ENCODE measurements at regions not wholly inside any gene's neighbourhood (a gene's known extent, or its start where the extent isn't known, plus 50 kb on each side); places are given as distances from the start of the nearest gene placed in this dataset.
A peak's percentile ranks its signal among the peaks of the same experiment; 100 is the strongest.

DNA sequence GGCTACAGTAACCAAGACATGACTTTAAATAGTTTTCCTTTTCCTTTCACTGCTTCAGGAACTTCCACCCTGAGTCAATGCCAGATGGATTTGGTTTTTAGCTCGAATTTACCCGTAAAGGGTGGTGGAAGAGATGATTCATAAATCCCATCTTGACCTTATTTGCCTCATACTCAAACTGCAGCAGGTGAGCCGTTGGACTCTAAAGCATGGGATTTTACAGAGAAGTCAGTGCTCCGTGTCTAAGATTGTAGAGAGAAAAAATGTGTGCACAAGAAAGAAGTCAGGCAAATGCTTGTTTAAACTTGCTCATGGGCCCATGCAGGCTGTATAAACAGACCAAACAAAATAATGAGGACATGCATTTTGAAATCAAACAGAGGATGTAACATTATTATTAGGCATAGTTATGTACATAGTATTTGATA is 369.7 kb upstream of the TRIB2 start:
- peak; percentile 70 for DNase-seq (ENCODE audit: low read depth)

DNA sequence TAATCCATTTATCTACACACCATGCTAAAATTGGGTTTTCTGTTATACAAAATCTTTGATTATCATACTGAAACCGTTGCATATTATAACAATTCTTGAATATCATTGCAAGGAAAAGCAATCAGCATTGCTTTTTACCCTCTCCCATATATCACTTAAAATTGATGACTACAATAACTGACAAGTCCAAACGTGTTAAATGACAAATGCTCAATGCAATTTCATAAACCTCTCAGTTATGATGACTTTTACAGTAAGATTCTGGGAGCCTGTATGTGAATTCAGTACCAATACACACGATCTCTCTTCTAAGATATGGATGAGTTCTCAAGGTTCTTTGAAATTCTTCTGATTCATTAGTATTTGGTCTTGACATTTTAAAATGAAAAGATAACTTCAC is 368.5 kb upstream of the TRIB2 start:
- DNase-seq (ENCODE audit: low read depth): no peak

DNA sequence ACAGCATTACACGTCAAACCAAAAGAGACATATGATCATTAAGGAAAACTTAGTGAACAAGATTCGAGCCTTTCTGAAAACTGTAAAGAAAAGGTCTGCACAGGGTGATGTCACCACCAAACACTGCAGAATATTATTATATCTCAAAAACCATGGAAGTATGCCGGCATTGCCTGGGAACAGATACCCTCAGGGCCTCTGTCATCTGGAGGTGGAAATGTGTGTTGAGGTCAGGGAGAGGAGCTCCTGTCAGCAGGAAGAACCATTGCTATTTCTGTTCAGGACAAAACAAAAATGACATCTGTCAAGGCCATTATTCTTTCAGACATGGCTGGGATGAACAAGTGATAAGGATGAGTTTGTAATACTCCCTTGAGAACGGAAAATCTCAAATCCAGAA is 365.9 kb upstream of the TRIB2 start:
- DNase-seq (ENCODE audit: low read depth): peak; percentile 52

DNA sequence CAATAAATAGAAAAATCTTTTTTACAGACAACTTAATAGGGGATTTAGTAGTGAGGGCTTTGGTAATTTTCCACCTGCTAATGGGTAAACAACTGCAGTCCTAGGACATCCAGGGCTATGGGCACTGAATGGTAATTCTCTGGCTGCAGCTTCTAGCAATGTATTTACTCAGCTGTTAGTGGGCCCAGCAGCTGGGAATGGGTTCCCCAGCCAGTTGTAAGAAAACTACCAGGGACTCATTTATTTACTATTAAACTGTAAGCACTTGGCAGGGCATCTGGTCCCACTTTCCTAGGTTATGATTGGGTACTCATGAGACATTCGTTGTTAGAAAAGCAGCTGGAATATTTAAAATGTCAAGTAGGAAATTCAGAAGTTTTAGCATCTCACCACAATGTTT is 363.8 kb upstream of the TRIB2 start:
- DNase-seq (ENCODE audit: low read depth): no peak

DNA sequence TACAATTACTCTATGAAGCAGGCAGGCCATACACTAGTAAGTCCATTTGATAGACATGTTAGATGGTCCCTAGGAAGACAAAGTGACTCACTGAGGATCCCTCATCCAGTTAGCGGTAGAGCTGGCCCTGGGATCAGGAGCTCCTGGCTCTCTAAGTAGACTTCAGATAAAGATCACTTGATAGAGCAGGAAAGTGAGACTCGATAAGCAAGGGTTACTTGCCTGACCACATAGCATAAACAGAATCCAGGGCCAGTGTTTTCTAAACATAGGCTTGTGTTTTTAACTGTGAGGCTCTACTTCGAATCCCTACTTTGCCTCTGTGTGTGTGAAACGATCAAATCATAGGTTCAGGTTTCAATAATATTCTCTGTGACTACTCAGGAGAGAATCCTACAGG is 355.2 kb upstream of the TRIB2 start:
- DNase-seq (ENCODE audit: low read depth): peak; percentile 64

DNA sequence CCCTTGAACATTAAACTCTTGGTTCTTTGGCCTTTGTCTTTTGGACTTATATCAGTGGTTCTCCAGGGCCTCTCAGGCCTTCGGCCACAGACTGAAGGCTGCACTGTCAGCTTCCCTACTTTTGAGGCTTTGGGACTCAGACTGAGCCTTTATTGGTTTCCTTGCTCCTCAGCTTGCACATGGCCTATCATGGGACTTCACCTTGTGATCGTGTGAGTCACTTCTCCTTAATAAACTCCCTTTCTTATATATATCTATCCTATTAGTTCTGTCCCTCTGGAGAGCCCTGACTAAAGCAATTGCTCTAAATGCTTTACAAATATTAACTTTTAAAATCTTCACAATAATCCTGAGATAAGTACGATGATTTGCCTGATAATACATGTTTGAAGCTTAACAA is 353.6 kb upstream of the TRIB2 start:
- DNase-seq (ENCODE audit: low read depth): no peak

DNA sequence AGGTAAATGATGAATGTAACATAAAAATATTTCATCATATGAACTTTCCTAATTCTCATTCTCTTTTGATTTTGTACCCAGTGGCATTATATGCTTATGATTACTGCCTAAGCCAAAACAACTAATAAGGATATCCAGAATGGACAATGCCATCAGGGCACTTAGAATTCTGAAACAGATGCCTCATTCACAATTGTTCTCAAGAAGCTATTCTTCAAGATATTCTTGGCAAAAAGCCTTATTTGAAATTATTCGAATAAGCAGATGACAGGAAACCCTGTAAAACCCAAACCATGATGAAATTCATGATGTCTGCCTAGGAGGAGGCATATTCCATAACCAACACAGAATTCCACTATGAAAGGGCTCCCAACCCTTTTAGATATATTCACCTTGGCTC is 353.2 kb upstream of the TRIB2 start:
- no peak for DNase-seq (ENCODE audit: low read depth)

DNA sequence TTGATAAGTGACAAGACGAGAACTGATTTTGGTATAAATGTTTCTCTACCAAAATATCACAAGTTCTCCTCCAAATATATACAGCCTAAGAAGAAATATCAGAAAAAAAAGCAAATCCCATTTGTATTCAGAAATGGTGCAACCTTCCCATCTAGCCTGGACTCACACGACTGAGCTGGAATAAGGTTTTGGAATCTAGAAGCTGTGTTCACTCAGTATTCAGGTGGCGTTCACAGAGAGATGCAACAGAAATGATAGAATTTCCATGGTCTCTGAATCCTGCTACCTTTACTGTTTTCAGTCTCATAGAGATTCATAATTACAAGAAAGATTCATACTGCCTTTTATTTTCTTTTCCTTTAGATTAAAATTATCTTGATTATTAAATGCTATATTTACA is 347.2 kb upstream of the TRIB2 start:
- DNase-seq (ENCODE audit: low read depth): no peak

DNA sequence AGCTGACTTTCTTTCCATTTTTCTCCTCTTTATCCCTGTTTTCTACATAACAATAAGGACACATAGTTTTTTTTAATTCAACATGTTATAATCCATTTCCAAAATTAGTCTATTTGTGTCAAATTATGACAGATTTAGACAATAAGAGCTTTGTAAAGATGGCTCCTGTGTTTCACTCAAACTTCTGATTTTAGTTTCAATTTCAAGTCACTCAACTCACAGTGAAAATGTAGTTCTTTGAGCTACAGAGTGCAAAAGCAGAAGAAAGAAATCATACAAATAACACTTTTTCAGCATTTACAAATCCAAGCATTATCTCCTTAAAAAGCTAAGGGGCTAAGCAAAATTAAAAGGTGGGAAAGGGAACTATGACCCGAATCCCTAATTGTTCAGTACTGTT is 340.7 kb upstream of the TRIB2 start:
- no peak for DNase-seq (ENCODE audit: low read depth)

DNA sequence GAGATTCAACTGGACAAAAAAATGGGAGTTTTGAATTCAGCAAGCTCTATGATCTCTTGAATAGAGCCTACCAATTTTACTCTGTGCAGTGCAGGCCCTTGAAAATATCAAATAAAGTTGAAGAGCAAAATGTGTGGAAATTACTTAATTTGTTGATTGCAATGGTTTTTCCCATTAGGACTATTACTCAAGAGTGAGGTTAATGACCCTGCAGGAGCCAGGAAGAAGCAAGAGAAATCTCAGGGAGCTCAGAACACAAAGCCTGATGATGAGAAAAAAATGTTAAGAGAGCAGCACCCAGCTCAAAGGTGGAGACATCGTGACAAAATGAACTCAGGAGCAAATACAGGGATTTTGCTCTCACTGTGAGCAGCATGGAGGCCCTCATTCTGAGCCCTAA is 337.6 kb upstream of the TRIB2 start:
- DNase-seq (ENCODE audit: low read depth): no peak

DNA sequence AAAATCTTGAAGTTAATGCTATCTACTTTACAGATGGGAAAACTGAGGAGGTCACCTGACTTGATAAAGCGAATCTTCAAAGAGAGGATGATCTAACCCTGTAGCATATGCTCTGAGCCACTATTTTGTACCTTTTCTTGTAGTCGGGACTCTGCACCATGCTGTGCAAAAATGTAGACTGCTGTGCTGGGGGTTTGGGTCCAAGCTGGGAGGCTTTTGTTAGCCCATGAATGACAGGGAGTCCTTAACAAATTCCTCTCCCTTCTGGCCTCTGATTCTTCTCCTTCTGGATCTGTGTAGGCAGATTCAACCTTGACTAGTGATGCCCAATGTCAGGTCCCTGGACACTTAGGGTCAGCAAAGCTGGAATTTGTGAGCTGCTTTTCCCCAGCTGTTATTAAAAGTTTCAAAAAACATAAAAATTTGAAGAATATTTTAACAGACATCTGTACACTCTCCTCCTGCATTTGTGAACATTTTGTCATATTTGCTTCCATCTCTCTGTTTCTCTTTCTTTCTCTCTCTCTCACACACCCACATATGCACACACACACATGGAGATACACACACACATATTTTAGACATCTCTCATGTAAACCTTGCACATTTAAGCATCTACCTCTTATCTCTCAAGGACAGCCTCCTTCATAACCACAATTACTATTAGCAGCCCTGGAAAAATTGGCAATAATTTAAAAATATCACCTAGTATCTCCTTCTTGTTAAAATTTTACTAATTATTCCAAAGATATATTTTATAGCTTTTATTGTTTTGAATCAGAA is 335.0 kb upstream of the TRIB2 start:
- DNase-seq (ENCODE audit: low read depth): no peak

DNA sequence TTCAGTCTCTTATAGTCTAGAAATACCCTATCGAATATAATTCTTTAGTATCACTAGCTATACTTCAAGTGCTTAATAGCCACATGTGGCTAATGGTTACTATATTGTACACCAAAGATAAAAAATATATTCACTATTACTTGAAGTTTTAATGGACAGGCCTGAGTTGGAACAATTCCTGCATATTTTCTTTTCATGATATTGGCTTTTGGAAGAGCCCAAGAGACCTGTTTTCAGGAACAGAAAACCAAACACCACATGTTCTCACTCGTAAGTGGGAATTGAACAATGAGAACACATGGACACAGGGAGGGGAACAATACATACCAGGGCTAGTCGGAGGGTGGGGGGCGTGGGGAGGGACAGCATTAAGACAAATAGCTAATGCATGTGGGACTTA is 334.4 kb upstream of the TRIB2 start:
- DNase-seq (ENCODE audit: low read depth): no peak

DNA sequence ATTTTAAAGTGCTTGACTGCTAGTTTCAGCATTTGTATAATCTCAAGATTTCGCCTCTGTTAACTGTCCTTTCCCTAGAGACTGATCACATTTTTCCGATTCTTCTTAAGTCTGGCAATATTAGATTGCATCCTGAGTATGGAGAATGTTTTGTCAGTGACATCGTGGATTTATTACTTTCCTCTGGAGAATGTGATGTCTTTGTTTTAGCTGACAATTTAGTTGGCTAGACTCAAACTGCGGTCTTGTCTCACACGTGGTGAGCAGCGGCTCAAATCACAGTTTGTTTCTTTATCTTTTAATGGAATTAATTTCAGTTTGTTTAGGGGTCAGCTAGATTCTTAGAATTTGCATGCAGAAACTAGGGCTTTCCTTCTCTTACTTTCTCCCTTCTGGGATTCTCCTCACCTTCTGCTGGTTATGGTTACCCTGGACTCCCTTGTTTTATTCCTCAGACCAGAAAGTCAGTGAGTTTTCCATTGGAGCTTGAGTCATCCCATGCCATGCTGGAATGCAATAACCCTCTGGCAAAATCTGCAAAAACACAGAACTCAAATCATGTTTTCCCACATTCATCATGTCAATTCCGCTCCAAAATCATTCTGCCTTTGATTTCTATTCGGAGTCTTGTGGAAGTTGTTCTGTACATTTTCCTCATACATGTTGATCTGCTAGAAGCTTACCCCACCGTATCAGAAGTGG is 327.2 kb upstream of the TRIB2 start:
- DNase-seq (ENCODE audit: low read depth): peak; percentile 65

DNA sequence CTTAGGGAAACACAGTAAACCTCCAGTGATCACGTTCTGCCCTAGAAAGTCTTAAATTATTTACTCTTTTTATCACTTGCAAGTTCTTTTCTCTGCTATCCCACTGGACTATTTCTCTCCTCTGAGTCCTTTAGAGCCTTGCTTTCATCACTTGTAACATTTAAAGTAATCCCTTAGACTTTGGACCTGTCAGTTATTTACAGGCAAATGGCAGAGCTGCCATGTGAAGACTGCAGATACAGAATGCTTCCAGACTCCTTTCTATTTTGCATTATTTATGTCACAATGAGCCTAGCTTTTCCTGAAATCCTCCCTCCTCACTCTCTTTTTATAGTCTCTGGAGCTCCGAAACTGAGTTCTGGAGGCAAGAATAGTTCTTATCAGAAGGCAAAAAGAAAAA is 325.6 kb upstream of the TRIB2 start:
- DNase-seq (ENCODE audit: low read depth): no peak

DNA sequence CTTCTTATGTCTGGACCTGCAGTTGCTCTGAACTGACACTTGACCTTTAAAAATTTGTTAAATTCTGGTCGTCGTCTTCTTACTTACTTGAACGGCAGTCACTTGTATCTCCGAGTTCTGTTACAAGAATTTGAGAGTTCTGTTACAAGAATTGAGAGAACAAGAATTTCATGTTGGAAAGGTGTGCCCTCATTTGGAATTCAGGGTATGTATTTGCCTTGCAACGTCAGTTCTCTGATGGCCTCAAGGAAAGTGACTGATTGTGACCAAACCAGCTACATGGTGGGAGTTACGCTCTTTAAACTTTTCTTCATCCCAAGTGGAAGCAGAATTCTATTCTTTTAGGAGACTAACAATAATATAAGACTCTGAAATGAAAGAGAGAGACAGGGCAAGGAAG is 320.0 kb upstream of the TRIB2 start:
- DNase-seq (ENCODE audit: low read depth): no peak

DNA sequence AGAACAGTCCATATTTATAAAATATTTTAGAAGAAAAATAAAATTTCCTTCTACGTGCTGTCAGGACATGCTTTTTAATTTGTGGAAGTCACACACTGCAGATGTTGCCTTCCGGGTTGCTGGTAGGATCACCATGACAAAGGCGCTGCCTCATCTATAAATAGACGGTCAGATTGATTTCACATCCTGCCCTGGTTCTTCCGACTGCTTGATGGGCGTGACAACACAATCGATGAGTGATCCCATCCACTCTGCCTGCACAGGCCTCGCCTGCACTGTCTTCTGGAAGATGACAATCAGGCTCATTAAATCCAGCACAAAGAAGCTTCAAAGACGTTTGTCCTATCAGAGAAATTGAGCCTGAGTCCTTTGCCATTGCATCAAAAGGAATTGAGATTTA is 318.9 kb upstream of the TRIB2 start:
- DNase-seq (ENCODE audit: low read depth): no peak

DNA sequence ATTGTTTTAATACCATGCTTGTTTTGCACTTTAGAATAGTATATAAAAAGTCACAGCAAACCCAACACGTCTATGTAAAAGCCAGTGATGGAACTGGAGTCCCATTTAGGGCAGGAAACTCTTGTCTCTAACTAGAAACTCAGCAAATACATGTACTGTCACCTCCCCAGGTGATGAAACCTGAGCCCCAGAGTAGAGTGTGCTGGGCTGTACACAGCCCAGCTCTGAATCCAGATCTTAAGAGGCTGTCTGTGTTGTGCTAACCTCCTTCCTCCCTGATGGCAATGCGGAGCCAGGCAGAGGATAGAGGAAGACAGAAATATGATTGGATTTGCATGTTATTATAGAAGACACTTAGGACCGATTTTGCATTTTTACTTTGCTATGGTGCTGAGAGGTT is 317.5 kb upstream of the TRIB2 start:
- DNase-seq (ENCODE audit: low read depth): no peak

DNA sequence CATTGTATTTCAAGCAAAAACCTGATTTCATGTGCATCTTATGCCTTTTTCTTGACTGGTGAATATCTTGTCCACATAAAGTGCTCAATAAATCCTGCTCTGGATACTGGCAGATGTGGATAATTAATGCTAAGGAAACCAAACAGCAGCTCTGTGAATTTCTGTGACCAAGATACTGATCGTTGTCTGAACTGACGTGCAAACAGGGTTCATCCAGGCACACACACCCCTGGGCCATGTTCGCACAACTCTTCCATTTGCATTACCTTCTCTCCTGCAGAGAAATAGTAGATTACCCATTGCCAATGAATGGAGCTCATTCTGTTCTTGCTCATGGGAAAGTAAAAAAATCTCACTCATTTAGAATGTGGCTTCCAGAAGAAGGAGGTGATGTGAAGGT is 316.2 kb upstream of the TRIB2 start:
- DNase-seq (ENCODE audit: low read depth): no peak

DNA sequence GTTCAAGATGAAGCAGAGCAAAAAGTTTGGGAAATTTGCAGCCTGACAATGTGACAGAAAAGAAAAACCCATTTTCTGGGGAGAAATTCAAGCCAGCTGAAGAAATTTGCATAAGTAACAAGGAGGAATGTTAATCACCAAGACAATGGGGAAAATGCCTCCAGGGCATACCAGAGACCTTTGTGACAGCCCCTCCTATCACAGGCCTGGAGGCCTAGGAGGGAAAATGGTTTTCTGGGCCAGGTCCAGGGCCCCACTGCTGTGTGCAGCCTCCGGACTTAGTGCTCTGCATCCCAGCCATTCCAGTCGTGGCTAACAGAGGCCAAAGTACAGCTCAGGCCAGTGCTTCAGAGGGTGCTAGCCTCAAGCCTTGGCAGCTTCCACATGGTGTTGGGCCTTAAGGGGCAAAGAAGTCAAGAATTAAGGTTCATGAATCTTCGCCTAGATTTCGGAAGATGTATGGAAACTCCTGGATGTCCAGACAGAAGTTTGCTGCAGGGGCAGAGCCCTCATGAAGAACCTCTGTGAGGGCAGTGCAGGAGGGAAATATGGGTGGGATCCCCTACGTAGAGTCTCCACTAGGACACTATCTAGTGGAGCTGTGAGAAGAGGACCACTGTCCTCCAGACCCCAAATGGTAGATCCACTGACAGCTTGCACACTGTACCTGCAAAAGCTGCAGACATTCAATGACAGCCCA is 314.1 kb upstream of the TRIB2 start:
- DNase-seq (ENCODE audit: low read depth): no peak

DNA sequence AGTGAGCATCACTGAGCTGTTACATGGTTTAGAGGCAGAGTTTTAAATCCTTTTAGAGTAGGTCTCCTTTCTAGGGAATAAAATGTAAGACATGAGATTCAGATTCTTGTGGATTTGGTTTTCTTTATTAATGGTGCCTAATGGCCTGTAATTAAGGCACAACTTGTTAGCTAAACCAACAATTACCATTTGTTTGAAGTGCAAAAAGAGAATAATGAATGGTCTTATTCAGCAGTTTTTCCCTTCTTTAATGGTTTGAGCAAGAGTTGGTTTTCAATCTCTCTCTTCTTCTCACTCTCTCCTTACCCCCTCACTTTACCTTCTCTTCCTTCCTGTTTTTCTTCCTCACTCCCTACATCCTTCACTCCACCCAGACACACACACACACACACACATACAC is 312.2 kb upstream of the TRIB2 start:
- DNase-seq (ENCODE audit: low read depth): no peak

DNA sequence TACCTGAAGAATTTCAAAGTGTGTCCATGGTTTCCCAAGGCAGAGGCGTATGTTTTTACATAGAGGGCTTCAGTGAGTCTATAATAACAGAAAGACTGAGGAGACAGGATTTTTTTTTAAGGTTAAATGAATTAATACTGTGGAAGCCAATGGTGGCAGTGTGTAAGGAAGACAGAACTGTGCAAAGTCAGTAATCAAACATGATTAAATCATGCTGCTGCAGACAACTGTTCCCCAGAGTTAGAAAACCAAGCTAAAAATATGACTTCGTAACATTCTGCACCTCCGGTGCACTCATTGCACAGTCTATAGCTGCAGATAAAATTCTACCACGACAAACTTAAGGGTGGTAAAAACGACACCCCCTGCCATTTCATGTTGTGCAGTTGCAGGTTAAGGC is 309.6 kb upstream of the TRIB2 start:
- DNase-seq (ENCODE audit: low read depth): no peak

DNA sequence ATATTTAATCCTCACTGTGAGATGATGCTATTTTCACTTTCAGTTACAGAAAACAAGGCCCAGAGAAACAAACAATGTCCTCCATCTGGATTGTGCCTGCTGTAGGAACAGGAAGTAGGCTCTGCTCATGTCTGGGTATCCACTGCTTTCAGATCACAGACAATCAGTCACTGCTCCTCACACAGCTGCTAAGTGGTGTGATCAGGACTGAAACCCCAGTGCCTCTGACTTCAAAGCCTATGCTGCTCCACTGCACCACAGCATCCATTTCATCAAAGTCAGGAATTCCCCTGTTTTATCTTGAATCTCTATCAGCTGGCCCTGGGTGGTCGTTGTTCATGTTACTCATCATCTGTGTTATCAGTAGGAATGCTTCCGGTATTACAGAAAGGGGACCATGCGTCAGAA is 303.8 kb upstream of the TRIB2 start:
- peak; percentile 69 for DNase-seq (ENCODE audit: low read depth)

DNA sequence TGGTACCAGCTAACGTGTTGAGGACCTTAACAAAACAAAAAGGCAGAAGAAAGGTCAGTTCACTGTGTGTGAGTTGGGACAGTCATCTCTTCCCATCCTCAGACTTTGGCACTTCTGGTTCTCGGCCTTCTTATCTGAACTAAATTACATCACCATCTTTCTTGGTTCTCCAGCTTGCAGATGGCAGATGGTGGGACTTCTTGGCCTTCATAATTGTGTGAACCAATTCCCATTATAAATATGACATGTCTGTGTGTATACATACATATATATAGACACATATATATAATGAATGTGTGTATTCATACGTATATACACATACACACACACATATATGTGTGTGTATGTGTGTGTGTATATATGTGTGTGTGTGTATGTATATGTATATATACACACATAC is 301.2 kb upstream of the TRIB2 start:
- DNase-seq (ENCODE audit: low read depth): no peak

Data from M059J (cell line).